Ishikawa (cell line): ENCODE measurements at regions not wholly inside any gene's neighbourhood (a gene's known extent, or its start where the extent isn't known, plus 50 kb on each side); places are given as distances from the start of the nearest gene placed in this dataset.

Experiments used
- CEBPB ChIP-seq: IDR thresholded peaks from 2 replicates; pipeline ENCODE4 v1.6.1; 2012
- CREB1 ChIP-seq: IDR thresholded peaks from 2 replicates; pipeline ENCODE4 v1.6.1; 2012; ENCODE audit warnings: low read depth
- EGR1 ChIP-seq: IDR thresholded peaks from 2 replicates; pipeline ENCODE4 v1.6.1; 2012
- EP300 ChIP-seq: IDR thresholded peaks from 2 replicates; pipeline ENCODE4 v1.6.1; 2012; ENCODE audit warnings: borderline replicate concordance
- FOXM1 ChIP-seq: IDR thresholded peaks from 2 replicates; pipeline ENCODE4 v1.6.1; 2012; ENCODE audit warnings: low read depth, borderline replicate concordance
- MAX ChIP-seq: IDR thresholded peaks from 2 replicates; pipeline ENCODE4 v1.6.1; 2012
- NFIC ChIP-seq: IDR thresholded peaks from 2 replicates; pipeline ENCODE4 v1.6.1; 2012
- RAD21 ChIP-seq: IDR thresholded peaks from 2 replicates; pipeline ENCODE4 v1.6.1; 2012; ENCODE audit warnings: low read depth
- REST ChIP-seq: IDR thresholded peaks from 2 replicates; pipeline ENCODE4 v1.6.1; 2012; ENCODE audit warnings: low read depth, mild to moderate bottlenecking
- TAF1 ChIP-seq: IDR thresholded peaks from 2 replicates; pipeline ENCODE4 v1.6.1; 2012; ENCODE audit warnings: low read depth, mild to moderate bottlenecking
- TCF12 ChIP-seq: IDR thresholded peaks from 2 replicates; pipeline ENCODE4 v1.6.1; 2012; ENCODE audit warnings: low read depth
- TEAD4 ChIP-seq: IDR thresholded peaks from 2 replicates; pipeline ENCODE4 v1.6.1; 2012
- USF1 ChIP-seq: IDR thresholded peaks from 2 replicates; pipeline ENCODE4 v1.6.1; 2012
- YY1 ChIP-seq: IDR thresholded peaks from 2 replicates; pipeline ENCODE4 v1.6.1; 2012; ENCODE audit warnings: low read depth
- ZBTB7A ChIP-seq: IDR thresholded peaks from 2 replicates; pipeline ENCODE4 v1.6.1; 2012; ENCODE audit warnings: low read depth

- no peak for TF ChIP-seq NFIC
- TF ChIP-seq TEAD4 = no peak
- TF ChIP-seq EP300 = no peak
- TF ChIP-seq MAX = no peak
- TF ChIP-seq USF1 = no peak
- no peak for TF ChIP-seq CEBPB
- TF ChIP-seq YY1 = no peak
- no peak for TF ChIP-seq TCF12
Observed at GRCh38 chr13:99105160-99105559, 95.5 kb upstream of the UBAC2 start.

- no peak for TF ChIP-seq TCF12
- no peak for TF ChIP-seq ZBTB7A
- TF ChIP-seq USF1 = no peak
- TF ChIP-seq YY1 = no peak
- no peak for TF ChIP-seq EGR1
- no peak for TF ChIP-seq TAF1
- TF ChIP-seq CEBPB = no peak
- TF ChIP-seq CREB1 = no peak
- TF ChIP-seq REST = no peak
- no peak for TF ChIP-seq MAX
- TF ChIP-seq NFIC = no peak
- TF ChIP-seq EP300 = no peak
- TF ChIP-seq TEAD4 = no peak
- no peak for TF ChIP-seq FOXM1
- no peak for TF ChIP-seq RAD21
Observed at GRCh38 chr13:99113351-99113750, 87.3 kb upstream of the UBAC2 start.

- TF ChIP-seq TEAD4 (no peak), MAX (no peak), RAD21 (no peak), CEBPB (no peak), EGR1 (no peak), USF1 (no peak), FOXM1 (no peak), TAF1 (no peak), YY1 (no peak), ZBTB7A (no peak), REST (no peak), TCF12 (no peak), CREB1 (no peak), EP300 (no peak), NFIC (no peak)
Observed at GRCh38 chr13:99118179-99118578, 82.5 kb upstream of the UBAC2 start.

- TF ChIP-seq NFIC = no peak
- TF ChIP-seq CREB1 = no peak
- TF ChIP-seq EP300 = no peak
Observed at GRCh38 chr13:99119656-99120055, 81.0 kb upstream of the UBAC2 start.

GRCh38 chr13:99120751-99121150 is 79.9 kb upstream of the UBAC2 start:
- TF ChIP-seq REST (no peak), CEBPB (no peak), TCF12 (no peak), RAD21 (no peak), USF1 (no peak), CREB1 (no peak), FOXM1 (no peak), EGR1 (no peak), TEAD4 (no peak), TAF1 (no peak), EP300 (no peak), YY1 (no peak), NFIC (no peak), ZBTB7A (no peak)
